Caco-2 (cell line): ENCODE measurements at regions not wholly inside any gene's neighbourhood (a gene's known extent, or its start where the extent isn't known, plus 50 kb on each side); places are given as distances from the start of the nearest gene placed in this dataset.

Experiments
- BruUV-seq: library from RNA; stranded (reverse); fragments of 400-500 nt; replicated peaks from 2 replicates; lab custom pipeline; 2021; lab: Mats Ljungman, UMichigan
- CTCF ChIA-PET: fragments of 300-600 bp; sonication (Branson Sonifier 250); formaldehyde crosslinking; loops from one replicate; lab custom pipeline; 2022; ENCODE audit warnings: antibody characterized with exemption; lab: Charles Lee
- POLR2A ChIA-PET: fragments of 300-600 bp; sonication (Branson Sonifier 250); formaldehyde crosslinking; loops from one replicate; lab custom pipeline; 2022; ENCODE audit warnings: antibody characterized with exemption; lab: Charles Lee
- DNase-seq, 2 experiments: peaks; one replicate each; pipeline versions ENCODE4 v3.0.0 to v3.0.0-alpha.2; 2020 to 2022
- H3K27me3 ChIP-seq: replicated peaks from 2 replicates; pipeline ENCODE4 v1.6.0; 2011; ENCODE audit warnings: low read length; ENCODE audit not compliant: control insufficient read depth, insufficient read depth
- H3K36me3 ChIP-seq: 2 replicates; pipeline ENCODE4 v1.5.1; 2011; ENCODE audit warnings: low read length; ENCODE audit not compliant: control insufficient read depth, insufficient read depth
- H3K4me1 ChIP-seq: fragments of 250-450 bp; sonication (Bioruptor Pico); 2 replicates; pipeline ENCODE4 v1.5.1; 2020; ENCODE audit warnings: mild to moderate bottlenecking
- H3K4me3 ChIP-seq: 2 replicates; pipeline ENCODE4 v1.5.1; 2011; ENCODE audit warnings: low read depth, mild to moderate bottlenecking, control low read depth, low read length
- H3K9me3 ChIP-seq: fragments of 250-450 bp; sonication (Bioruptor Pico); 2 replicates; pipeline ENCODE4 v1.5.1; 2020; ENCODE audit warnings: mild to moderate bottlenecking, moderate library complexity
- H3K27ac Mint-ChIP-seq: one replicate; pipeline ENCODE4 v1.8.0; 2022; ENCODE audit warnings: mixed read lengths; ENCODE audit not compliant: unreplicated experiment
- H3K27me3 Mint-ChIP-seq: one replicate; pipeline ENCODE4 v1.8.0; 2022; ENCODE audit warnings: mixed read lengths; ENCODE audit not compliant: insufficient read depth, unreplicated experiment
- H3K36me3 Mint-ChIP-seq: one replicate; pipeline ENCODE4 v1.8.0; 2022; ENCODE audit warnings: mild to moderate bottlenecking, mixed read lengths; ENCODE audit not compliant: insufficient read depth, unreplicated experiment
- H3K4me1 Mint-ChIP-seq: one replicate; pipeline ENCODE4 v1.8.0; 2022; ENCODE audit warnings: low read depth, mixed read lengths; ENCODE audit not compliant: unreplicated experiment
- H3K4me3 Mint-ChIP-seq: one replicate; pipeline ENCODE4 v1.8.0; 2022; ENCODE audit warnings: mild to moderate bottlenecking, moderate library complexity, mixed read lengths; ENCODE audit not compliant: unreplicated experiment
- H3K9me3 Mint-ChIP-seq: one replicate; pipeline ENCODE4 v1.8.0; 2022; ENCODE audit warnings: mixed read lengths; ENCODE audit not compliant: unreplicated experiment
- intact Hi-C: fragments of 100-400 bp; cut with micrococcal nuclease; formaldehyde crosslinking; loops from one replicate; pipeline ENCODE4 v1.10.0; 2022; ENCODE audit not compliant: unreplicated experiment
- TF ChIP-seq, protein P1 (sequence below), 2 experiments: fragments of 200-600 bp in 1 of 2; IDR thresholded peaks; 1 replicate in 1 of 2; 2 replicates in 1 of 2; pipeline versions ENCODE4 v1.5.1 to v1.8.0; 2011 to 2022; ENCODE audit warnings: antibody characterized with exemption in 1 of 2, control low read depth in 1 of 2, inconsistent platforms in 1 of 2, low read depth in 1 of 2, low read length in 1 of 2, mild to moderate bottlenecking in 1 of 2, moderate library complexity in 1 of 2; ENCODE audit not compliant: insufficient read depth in 1 of 2, severe bottlenecking in 1 of 2, unreplicated experiment in 1 of 2

DNA sequence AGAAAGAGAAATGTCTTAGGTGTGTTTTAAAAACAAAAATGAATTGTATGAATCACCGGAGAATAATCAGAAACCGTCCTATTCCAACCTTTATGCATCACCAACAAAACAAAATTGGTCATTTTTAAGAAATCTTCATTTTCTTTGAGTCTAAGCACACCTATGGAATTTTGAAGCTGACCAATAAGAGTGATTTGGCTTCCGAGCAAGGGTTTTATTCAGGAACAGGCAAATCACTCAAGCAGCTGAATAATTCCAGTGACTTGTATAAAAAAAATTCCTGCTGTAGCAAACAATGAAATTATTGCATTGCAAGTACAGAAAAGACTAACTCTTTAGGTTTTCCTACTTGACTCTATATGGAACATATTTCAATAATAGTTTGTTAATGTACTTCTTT is 83.8 kb upstream of the FNDC3B start:
- TF ChIP-seq, protein P1, sequence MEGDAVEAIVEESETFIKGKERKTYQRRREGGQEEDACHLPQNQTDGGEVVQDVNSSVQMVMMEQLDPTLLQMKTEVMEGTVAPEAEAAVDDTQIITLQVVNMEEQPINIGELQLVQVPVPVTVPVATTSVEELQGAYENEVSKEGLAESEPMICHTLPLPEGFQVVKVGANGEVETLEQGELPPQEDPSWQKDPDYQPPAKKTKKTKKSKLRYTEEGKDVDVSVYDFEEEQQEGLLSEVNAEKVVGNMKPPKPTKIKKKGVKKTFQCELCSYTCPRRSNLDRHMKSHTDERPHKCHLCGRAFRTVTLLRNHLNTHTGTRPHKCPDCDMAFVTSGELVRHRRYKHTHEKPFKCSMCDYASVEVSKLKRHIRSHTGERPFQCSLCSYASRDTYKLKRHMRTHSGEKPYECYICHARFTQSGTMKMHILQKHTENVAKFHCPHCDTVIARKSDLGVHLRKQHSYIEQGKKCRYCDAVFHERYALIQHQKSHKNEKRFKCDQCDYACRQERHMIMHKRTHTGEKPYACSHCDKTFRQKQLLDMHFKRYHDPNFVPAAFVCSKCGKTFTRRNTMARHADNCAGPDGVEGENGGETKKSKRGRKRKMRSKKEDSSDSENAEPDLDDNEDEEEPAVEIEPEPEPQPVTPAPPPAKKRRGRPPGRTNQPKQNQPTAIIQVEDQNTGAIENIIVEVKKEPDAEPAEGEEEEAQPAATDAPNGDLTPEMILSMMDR (IDR thresholded peaks at IDR 0.05; ENCODE audit: insufficient read depth in 1 of 2, low read depth in 1 of 2, low read length in 1 of 2, severe bottlenecking in 1 of 2, unreplicated experiment in 1 of 2): no peak
- Mint-ChIP-seq H3K4me1 (peaks cover 6% of the 10 kb centered on the region), H3K27me3 (no peaks in the 10 kb centered on the region), H3K36me3 (no peaks in the 10 kb centered on the region), H3K9me3 (no peaks in the 10 kb centered on the region), H3K4me3 (no peak overlapping the region), H3K27ac (no peak overlapping the region)
- DNase-seq: no peak
- Histone ChIP-seq H3K27me3 (no peaks in the 10 kb centered on the region), H3K9me3 (no peaks in the 10 kb centered on the region), H3K36me3 (no peaks in the 10 kb centered on the region), H3K4me1 (0 out of 2 replicates have a peak, but pooled peaks cover 10% of the 10 kb centered on the region), H3K4me3 (no peak overlapping the region)
- intact Hi-C loops: no loop called here
- BruUV-seq: no TSS peak
- ChIA-PET CTCF (no interaction called here), POLR2A (no interaction called here)

DNA sequence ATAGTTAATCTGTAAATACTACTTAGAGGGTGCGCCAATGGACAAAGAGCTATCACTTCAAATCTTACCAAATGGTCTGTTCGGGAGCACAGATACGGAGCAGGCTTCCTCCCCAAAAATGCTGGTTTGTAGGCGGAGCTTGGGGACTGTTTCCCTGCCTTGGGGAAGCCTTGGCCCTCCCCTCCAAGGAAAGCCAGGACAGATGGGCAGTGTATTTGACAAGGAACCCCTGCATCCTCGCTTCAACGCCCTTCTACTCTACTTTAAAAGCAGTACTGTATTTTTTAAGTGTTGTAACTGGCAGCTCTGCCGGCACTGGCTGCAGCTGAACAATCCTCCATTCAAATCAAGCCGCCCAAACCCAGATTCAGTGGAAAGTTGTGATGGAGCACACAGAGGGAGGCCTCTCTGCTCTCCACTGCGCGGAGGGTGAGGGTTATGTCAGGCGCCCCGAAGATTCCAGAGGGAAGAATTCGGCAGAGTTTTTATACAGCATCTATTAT is 83.1 kb upstream of the FNDC3B start:
- Mint-ChIP-seq H3K9me3 (no peaks in the 10 kb centered on the region), H3K27me3 (no peaks in the 10 kb centered on the region), H3K4me3 (no peak overlapping the region), H3K4me1 (peaks cover 6% of the 10 kb centered on the region), H3K36me3 (no peaks in the 10 kb centered on the region), H3K27ac (no peak overlapping the region)
- Histone ChIP-seq H3K4me3 (no peak overlapping the region), H3K27me3 (no peaks in the 10 kb centered on the region), H3K9me3 (no peaks in the 10 kb centered on the region), H3K36me3 (no peaks in the 10 kb centered on the region), H3K4me1 (0 out of 2 replicates have a peak, but pooled peaks cover 10% of the 10 kb centered on the region)
- intact Hi-C loops: no loop called here
- ChIA-PET POLR2A (no interaction called here), CTCF (no interaction called here)
- BruUV-seq: no TSS peak
- no peak for DNase-seq
- TF ChIP-seq, protein P1 (IDR thresholded peaks at IDR 0.05; ENCODE audit: insufficient read depth in 1 of 2, low read depth in 1 of 2, low read length in 1 of 2, severe bottlenecking in 1 of 2, unreplicated experiment in 1 of 2): no peak

DNA sequence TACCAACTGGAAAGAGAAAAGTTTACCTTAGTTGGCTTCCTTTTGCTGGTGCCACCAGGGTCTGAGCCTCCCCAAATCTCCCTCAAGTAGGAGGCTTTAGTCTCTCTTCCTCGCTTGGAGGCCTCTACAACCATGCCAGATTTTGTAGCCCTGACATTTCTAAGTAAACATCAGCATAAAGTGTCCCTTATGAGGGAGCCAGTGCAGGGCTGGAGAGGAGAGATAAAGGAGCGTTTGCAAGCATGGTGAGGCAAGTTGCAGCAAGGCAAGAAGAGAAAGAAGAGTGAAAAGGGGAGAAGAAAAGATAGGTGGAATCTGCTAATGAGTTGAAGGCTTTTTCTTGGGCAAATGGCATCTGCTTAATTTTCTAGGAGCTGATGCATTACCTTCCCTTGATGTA is 82.7 kb upstream of the FNDC3B start:
- DNase-seq: no peak
- ChIA-PET CTCF (no interaction called here), POLR2A (no interaction called here)
- peaks cover 6% of the 10 kb centered on the region for H3K4me1 Mint-ChIP-seq
- TF ChIP-seq, protein P1 (IDR thresholded peaks at IDR 0.05; ENCODE audit: insufficient read depth in 1 of 2, low read depth in 1 of 2, low read length in 1 of 2, severe bottlenecking in 1 of 2, unreplicated experiment in 1 of 2): no peak
- no peaks in the 10 kb centered on the region for H3K36me3 Mint-ChIP-seq
- no peaks in the 10 kb centered on the region for H3K9me3 Mint-ChIP-seq
- H3K27me3 Mint-ChIP-seq: no peaks in the 10 kb centered on the region
- H3K36me3 ChIP-seq: no peaks in the 10 kb centered on the region
- H3K4me1 ChIP-seq: 0 out of 2 replicates have a peak, but pooled peaks cover 10% of the 10 kb centered on the region
- no peak overlapping the region for H3K4me3 ChIP-seq
- H3K27me3 ChIP-seq: no peaks in the 10 kb centered on the region
- H3K27ac Mint-ChIP-seq: no peak overlapping the region
- intact Hi-C loops: no loop called here
- H3K9me3 ChIP-seq: no peaks in the 10 kb centered on the region
- no TSS peak for BruUV-seq
- no peak overlapping the region for H3K4me3 Mint-ChIP-seq
